NT2/D1 (cell line): ENCODE measurements at regions not wholly inside any gene's neighbourhood (a gene's known extent, or its start where the extent isn't known, plus 50 kb on each side); places are given as distances from the start of the nearest gene placed in this dataset.

Experiments used
- DNase-seq: peaks from one replicate; pipeline ENCODE4 v3.0.0-alpha.2; 2011; ENCODE audit warnings: low read depth, low spot score
- H3K27me3 ChIP-seq: 2 replicates; pipeline ENCODE4 v1.6.0; 2011; ENCODE audit warnings: mild to moderate bottlenecking; ENCODE audit not compliant: insufficient read length, insufficient read depth
- H3K36me3 ChIP-seq: 2 replicates; pipeline ENCODE4 v1.6.1; 2011; ENCODE audit warnings: mild to moderate bottlenecking, low read length, mixed read lengths; ENCODE audit not compliant: insufficient read depth, insufficient read length
- H3K4me1 ChIP-seq: 2 replicates; pipeline ENCODE4 v1.5.1; 2011; ENCODE audit not compliant: insufficient read depth, insufficient read length
- H3K4me3 ChIP-seq: 2 replicates; pipeline ENCODE4 v1.5.1; 2011; ENCODE audit warnings: low read depth; ENCODE audit not compliant: insufficient read length
- H3K9ac ChIP-seq: 2 replicates; pipeline ENCODE4 v1.6.0; 2011; ENCODE audit warnings: low read depth; ENCODE audit not compliant: insufficient read length
- H3K9me3 ChIP-seq: 2 replicates; pipeline ENCODE4 v1.5.1; 2011; ENCODE audit warnings: mild to moderate bottlenecking, low read length; ENCODE audit not compliant: insufficient read depth
- SUZ12 ChIP-seq: IDR thresholded peaks from 2 replicates; pipeline ENCODE4 v1.6.1; 2011; ENCODE audit not compliant: insufficient read length, insufficient read depth; ENCODE audit errors: extremely low read depth
- YY1 ChIP-seq: IDR thresholded peaks from 2 replicates; pipeline ENCODE4 v1.6.1; 2011; ENCODE audit not compliant: insufficient read length, insufficient read depth
- ZNF274 ChIP-seq: IDR thresholded peaks from 2 replicates; pipeline ENCODE4 v1.6.1; 2011; ENCODE audit warnings: mild to moderate bottlenecking, low read depth, low read length

GRCh38 chr11:23151819-23152218 is 291.5 kb upstream of the CCDC179 start:
- DNase-seq, result no peak

GRCh38 chr11:23155503-23155902 is 295.2 kb upstream of the CCDC179 start:
- H3K9ac ChIP-seq, result no peak overlapping the region
- H3K9me3 ChIP-seq, result no peaks in the 10 kb centered on the region
- no peaks in the 10 kb centered on the region for H3K27me3 ChIP-seq
- no peaks in the 10 kb centered on the region for H3K4me1 ChIP-seq
- H3K4me3 ChIP-seq, result no peak overlapping the region
- no peak for DNase-seq
- no peaks in the 10 kb centered on the region for H3K36me3 ChIP-seq
- TF ChIP-seq SUZ12 (no peak), YY1 (no peak), ZNF274 (no peak)

More at GRCh38 chr11:23151819-23152218, 291.5 kb upstream of the CCDC179 start:
- Histone ChIP-seq H3K4me1 (no peaks in the 10 kb centered on the region), H3K9me3 (no peaks in the 10 kb centered on the region), H3K9ac (no peak overlapping the region), H3K36me3 (no peaks in the 10 kb centered on the region), H3K4me3 (no peak overlapping the region), H3K27me3 (no peaks in the 10 kb centered on the region)
- TF ChIP-seq ZNF274, result no peak

GRCh38 chr11:23164022-23164421 is 303.7 kb upstream of the CCDC179 start:
- no peak for DNase-seq
- Histone ChIP-seq H3K36me3 (no peaks in the 10 kb centered on the region), H3K4me1 (no peaks in the 10 kb centered on the region), H3K9ac (no peak overlapping the region), H3K27me3 (no peaks in the 10 kb centered on the region), H3K4me3 (no peak overlapping the region), H3K9me3 (no peaks in the 10 kb centered on the region)
- TF ChIP-seq ZNF274 (no peak), YY1 (no peak), SUZ12 (no peak)

DNA sequence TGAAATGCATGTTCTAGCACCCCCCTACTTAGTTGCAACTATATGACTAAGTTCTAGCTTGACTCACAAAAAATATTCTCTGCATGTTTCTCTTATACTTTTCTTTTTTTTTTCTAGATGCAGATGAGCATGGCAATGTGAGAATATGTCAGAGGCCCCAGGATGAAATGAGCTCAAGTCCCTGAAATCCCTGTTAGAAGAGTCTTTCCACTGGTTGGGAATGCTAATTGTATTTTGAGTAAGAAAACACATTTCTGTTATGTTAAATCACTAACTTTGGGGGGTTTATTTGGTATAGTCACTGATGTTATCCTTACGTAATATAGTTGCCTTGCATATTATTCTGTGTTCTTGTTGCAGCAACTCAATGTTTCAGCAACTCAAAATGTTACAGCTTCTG is 306.1 kb upstream of the CCDC179 start:
- H3K27me3 ChIP-seq, result no peaks in the 10 kb centered on the region
- no peak for TF ChIP-seq ZNF274
- no peak for TF ChIP-seq YY1
- H3K4me3 ChIP-seq, result no peak overlapping the region
- no peak overlapping the region for H3K9ac ChIP-seq
- no peak for DNase-seq
- H3K36me3 ChIP-seq, result no peaks in the 10 kb centered on the region
- no peaks in the 10 kb centered on the region for H3K4me1 ChIP-seq
- H3K9me3 ChIP-seq, result no peaks in the 10 kb centered on the region

DNA sequence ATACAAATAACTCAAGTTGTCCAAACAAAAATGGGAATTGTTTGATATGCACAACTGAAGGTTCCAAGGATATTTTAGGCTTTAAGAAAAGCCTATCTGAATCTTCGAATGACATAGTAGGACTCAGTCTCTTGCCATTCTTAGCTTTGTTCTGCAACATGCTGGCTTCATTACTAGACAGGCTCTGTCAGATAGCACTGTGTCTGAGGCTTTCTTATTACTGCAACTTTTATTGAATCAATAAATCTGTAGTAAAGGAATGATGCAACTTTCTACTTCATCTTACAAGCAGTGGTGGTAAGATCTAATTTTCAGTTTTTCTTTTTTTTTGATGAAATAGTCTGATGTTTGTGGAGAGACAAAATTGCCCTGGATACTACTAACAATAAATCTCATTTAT is 319.3 kb upstream of the CCDC179 start:
- TF ChIP-seq ZNF274 (no peak), SUZ12 (no peak), YY1 (no peak)
- no peaks in the 10 kb centered on the region for H3K27me3 ChIP-seq
- H3K9ac ChIP-seq, result no peak overlapping the region
- DNase-seq, result no peak
- no peak overlapping the region for H3K4me3 ChIP-seq
- no peaks in the 10 kb centered on the region for H3K4me1 ChIP-seq
- H3K9me3 ChIP-seq, result no peaks in the 10 kb centered on the region
- H3K36me3 ChIP-seq, result no peaks in the 10 kb centered on the region

DNA sequence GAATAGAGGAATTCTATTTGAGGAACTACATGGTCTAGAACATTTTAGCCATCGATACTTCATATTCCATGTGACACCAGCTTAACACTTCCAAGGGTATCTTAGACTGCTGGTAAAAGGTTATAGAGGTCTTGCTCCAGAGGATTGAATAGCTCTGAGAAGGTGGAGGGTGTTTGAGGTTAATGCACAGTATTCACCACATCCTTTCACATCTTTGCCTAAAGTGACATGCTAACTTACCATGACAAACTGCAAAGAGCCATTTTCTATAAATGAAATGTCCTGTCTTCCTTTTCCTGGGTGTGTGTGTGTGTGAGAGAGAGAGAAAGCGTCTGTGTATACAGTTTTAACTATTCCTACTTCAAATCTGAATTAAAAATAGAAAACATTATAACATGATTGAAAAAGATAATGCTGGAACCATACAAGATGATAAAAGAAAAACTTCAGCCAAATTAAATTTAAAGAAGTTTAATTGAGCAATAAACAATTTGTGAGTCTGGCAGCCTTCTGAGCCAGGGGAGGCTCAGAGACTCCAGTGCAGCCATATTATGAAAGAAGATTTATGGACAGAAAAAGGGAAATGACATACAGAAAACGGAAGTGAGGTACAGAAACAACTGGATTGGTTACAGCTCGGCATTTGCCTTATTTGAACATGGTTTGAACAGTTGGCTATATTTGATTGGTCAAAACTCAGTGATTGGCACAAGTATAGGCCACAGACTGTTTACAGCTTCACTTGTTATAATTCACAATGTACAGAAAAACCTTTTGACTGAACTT is 320.9 kb upstream of the CCDC179 start:
- TF ChIP-seq ZNF274 (no peak), SUZ12 (no peak), YY1 (no peak)
- Histone ChIP-seq H3K4me3 (no peak overlapping the region), H3K4me1 (no peaks in the 10 kb centered on the region), H3K9ac (no peak overlapping the region), H3K27me3 (no peaks in the 10 kb centered on the region), H3K36me3 (no peaks in the 10 kb centered on the region), H3K9me3 (no peaks in the 10 kb centered on the region)
- no peak for DNase-seq

- TF ChIP-seq SUZ12 (no peak), ZNF274 (no peak), YY1 (no peak)
- Histone ChIP-seq H3K36me3 (no peaks in the 10 kb centered on the region), H3K9ac (no peak overlapping the region), H3K27me3 (no peaks in the 10 kb centered on the region), H3K9me3 (no peaks in the 10 kb centered on the region), H3K4me3 (no peak overlapping the region), H3K4me1 (no peaks in the 10 kb centered on the region)
- no peak for DNase-seq
These were observed 332.0 kb upstream of the CCDC179 start for GRCh38 chr11:23192256-23192655.
